ENCODE measurements at regions not wholly inside any gene's neighbourhood (a gene's known extent, or its start where the extent isn't known, plus 50 kb on each side); places are given as distances from the start of the nearest gene placed in this dataset.
"Not testable (repeated sequence)": the region's sequence is repeated elsewhere in the genome, so short reads cannot be mapped to it uniquely, and the experiment has no call there.

DNA sequence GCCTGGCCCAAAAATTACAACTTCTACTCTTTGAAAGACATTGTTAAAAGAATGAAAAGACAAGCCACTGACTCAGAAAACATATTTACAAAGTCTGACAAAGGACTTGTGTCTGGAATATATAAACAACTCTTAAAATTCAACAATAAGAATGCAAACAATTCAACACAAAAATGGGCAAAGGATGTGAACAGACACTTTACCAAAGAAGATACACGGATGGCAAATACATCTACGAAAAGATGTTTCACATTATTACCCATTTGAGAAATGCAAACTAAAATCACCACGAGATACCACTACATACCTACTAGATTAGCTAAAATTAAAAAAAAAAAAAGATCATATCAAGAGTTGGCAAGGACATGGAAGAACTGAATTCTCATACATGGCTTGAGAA lies 80.8 kb upstream of the METRNL start:
- no peak for DNase-seq (ENCODE audit: low spot score)

GRCh38 chr17:83000738-83001137 lies 78.7 kb upstream of the METRNL start:
- DNase-seq (ENCODE audit: low spot score), result no peak

- no peak for DNase-seq (ENCODE audit: low spot score)
Observed at GRCh38 chr17:83002118-83002805, 77.1 kb upstream of the METRNL start.

- no peak for DNase-seq (ENCODE audit: low spot score)
Observed at GRCh38 chr17:83004791-83005380, 74.5 kb upstream of the METRNL start.

GRCh38 chr17:83005639-83006038 lies 73.8 kb upstream of the METRNL start:
- DNase-seq (ENCODE audit: low spot score), result no peak

- DNase-seq (ENCODE audit: low spot score), result no peak
Observed at GRCh38 chr17:83006515-83007455, 72.6 kb upstream of the METRNL start.

GRCh38 chr17:83007504-83008185 lies 71.8 kb upstream of the METRNL start:
- no peak for DNase-seq (ENCODE audit: low spot score)

DNA sequence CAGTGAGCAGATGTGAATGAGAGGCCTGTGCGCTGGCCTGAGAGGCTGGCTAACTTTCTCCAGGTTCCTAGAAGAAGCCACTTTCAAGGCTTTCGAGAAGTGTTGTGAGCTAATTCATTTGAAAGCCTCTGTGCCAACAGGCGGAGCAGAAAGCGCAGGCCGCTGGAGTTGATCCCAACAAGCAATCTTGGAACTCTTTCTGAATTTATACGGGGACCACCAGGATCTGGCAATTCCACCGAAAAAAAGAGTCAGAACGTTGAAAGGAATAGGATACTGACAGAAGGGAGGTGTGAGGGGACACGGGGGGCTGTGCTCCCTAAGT lies 71.3 kb upstream of the METRNL start:
- no peak for DNase-seq (ENCODE audit: low spot score)

DNA sequence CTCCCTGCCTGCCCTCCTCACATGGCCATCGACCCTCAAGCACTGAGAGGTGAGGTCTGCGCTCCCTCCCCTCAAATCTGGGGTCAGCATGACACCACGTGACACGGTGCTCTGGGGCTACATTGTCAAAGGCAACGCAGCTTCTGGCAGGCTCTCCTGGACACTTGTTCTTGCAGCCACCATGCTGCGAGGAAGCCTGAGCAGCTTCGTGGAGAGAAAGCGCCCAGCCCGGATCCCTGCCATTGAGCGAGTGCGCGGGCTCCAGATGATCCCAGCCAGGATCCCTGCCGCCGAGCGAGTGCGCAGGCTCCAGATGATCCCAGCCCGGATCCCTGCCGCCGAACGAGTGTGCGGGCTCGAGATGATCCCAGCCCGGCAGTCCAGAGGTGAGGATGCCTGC lies 70.9 kb upstream of the METRNL start:
- no peak for DNase-seq (ENCODE audit: low spot score)

- no peak for DNase-seq (ENCODE audit: low spot score)
Observed at GRCh38 chr17:83009414-83010205, 69.8 kb upstream of the METRNL start.

DNA sequence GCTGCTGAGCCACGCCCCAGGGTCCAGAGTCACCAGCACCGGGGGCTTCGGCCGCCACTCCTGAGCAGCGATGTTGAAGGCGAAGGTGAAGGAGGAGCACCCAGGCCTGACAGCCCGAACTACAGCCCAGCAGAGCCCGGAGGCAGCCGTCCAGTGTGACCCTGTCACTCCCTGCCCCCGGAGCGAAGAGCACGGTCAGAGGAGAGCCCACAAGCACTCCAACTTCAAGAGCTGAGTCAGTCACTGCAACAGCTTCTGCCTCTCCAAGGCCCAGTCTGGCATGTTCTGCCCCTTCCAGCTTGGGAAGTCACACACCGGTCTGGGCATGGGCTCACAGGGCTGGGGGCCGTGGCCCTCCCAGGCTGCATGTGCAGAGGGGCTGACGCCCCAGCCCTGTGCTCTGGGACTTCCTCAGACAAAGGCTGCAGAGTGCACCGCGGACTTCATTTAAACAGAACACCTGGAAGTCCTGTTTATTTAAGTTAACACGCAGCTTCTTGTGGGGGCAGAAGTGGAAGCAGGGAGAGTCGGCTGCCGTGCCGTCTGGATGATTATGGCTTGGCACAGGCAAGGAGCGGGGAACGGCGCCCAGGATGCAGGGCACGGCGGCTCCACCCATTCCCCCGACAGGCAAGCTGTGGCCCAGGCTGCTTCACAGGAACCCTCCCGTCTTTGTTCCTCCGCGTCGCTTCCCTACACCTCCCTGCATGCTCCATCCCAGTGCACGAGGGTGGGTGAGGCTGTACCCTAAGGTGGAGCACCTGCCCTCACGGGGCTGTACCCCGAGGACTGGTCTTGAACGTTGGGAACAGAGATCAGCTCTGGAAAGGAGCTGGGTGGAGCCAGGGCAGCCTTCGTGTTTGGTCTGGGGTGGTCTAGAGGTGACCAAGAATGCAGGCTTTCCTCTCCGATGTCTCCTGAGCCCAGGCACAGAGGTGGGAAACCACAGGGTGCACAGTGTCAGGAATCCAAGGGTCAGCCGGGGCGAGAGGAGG lies 68.9 kb upstream of the METRNL start:
- DNase-seq (ENCODE audit: low spot score), result peak; percentile 21

DNA sequence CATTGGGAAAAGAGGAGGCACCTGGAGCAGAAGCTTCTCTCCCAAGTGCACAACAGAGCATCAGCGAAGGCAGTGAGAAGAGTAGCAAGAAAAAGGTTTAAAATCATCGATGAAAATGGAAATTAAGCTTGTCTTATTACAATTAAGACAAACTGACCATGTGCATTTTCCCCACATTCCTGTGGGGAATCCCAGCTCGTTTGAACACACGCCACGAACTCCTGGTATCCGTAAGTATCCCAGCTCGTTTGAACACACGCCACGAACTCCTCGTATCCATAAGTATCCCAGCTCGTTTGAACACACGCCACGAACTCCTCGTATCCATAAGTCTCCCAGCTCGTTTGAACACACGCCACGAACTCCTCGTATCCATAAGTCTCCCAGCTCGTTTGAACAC lies 67.7 kb upstream of the METRNL start:
- not testable (repeated sequence) for DNase-seq (ENCODE audit: low spot score)

DNA sequence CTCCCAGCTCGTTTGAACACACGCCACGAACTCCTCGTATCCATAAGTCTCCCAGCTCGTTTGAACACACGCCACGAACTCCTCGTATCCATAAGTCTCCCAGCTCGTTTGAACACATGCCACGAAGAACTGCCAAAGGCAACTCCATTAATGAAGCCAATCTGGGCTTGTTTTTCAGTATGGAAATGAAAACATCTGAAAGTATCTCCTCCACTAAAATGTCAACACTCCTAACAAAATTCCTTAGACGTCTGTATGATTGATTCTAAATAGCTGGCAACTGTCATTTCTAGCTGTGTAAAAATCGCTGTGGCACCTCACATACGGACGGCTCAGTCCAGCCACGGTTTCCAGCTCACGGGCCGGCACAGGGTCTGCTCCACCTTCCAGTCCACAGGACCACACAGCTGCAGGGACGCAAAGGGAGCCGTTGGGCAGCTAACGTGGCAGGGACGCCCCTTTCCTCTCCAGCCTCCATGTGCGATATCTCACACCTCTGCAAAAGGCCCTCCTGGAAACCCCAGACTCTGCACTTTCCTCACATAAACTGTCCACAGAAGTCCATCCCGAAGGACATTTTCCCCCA lies 67.1 kb upstream of the METRNL start:
- no peak for DNase-seq (ENCODE audit: low spot score)

- peak; percentile 83 for DNase-seq (ENCODE audit: low spot score)
Observed at GRCh38 chr17:83012868-83013778, 66.3 kb upstream of the METRNL start.

- no peak for DNase-seq (ENCODE audit: low spot score)
Observed at GRCh38 chr17:83013779-83014117, 65.7 kb upstream of the METRNL start.

DNA sequence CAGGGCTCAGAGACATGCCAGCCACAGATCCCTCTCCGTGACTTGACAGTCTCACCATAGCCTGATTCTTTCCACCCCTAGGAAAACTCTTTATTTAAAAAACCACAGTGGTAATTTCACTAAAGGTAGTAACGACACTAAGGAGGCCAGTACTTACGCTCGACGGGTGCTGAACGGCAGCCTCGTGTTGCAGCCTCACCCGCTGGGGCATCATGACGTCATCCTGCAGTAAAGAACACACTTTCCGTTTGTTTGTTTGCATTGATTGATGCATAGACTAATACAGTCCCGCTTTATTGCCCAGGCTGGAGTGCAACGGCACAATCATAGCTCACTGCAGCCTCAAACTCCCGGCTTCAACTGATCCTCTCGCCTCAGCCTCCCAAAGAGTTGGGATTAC lies 65.1 kb upstream of the METRNL start:
- no peak for DNase-seq (ENCODE audit: low spot score)

DNA sequence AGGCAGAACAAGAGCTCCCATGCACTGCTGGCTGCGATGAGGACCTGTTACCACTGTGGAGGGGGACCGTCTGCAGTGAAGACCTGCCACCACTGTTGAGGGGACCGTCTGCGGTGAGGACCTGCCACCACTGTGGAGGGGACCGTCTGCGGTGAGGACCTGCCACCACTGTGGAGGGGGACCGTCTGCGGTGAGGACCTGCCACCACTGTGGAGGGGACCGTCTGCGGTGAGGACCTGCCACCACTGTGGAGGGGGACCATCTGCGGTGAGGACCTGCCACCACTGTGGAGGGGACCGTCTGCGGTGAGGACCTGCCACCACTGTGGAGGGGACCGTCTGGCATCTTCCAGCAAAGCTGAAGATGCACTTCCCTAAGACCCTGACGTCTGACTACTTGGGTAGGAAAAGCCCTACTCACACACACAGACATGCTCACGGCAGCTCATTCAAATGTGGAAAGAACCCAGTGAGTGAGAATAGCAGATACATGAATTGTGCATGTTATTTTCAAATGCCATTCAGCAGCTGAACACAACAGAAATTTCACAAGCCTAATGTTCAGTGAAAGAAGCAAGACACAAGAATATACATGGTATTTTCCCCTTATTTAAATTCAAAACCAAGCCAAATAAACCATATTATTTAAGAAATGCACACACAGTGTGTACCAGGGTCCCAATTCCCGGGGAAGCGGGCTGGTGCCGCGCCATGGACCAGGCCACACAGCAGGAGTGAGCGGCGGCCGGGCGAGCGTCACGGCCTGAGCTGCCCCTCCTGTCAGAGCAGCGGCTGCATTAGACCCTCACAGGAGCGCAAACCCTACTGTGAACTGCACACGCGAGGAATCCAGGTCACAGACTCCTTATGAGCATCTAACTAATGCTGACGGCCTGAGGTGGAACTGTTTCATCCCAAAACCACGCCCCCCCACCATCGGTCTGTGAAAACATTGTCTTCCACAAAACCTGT lies 64.2 kb upstream of the METRNL start:
- no peak for DNase-seq (ENCODE audit: low spot score)
